HT-29 (cell line): ENCODE measurements at regions not wholly inside any gene's neighbourhood (a gene's known extent, or its start where the extent isn't known, plus 50 kb on each side); places are given as distances from the start of the nearest gene placed in this dataset.
A peak's percentile ranks its signal among the peaks of the same experiment; 100 is the strongest.

Source experiments
- DNase-seq: peaks from one replicate; pipeline ENCODE4 v3.0.0-alpha.2; 2015; ENCODE audit warnings: low spot score

- no peak for DNase-seq
Observed at GRCh38 chr10:21209495-21209894, 312.4 kb upstream of the NEBL start.

- no peak for DNase-seq
Observed at GRCh38 chr10:21208666-21209316, 311.7 kb upstream of the NEBL start.

GRCh38 chr10:21207852-21208646, 310.9 kb upstream of the NEBL start:
- no peak for DNase-seq

- DNase-seq = no peak
Observed at GRCh38 chr10:21205328-21205727, 308.2 kb upstream of the NEBL start.

- no peak for DNase-seq
Observed at GRCh38 chr10:21203473-21204107, 306.5 kb upstream of the NEBL start.

- no peak for DNase-seq
Observed at GRCh38 chr10:21202776-21203462, 305.8 kb upstream of the NEBL start.

GRCh38 chr10:21199501-21199900, 302.4 kb upstream of the NEBL start:
- no peak for DNase-seq

- DNase-seq = no peak
Observed at GRCh38 chr10:21197838-21198237, 300.7 kb upstream of the NEBL start.

- no peak for DNase-seq
Observed at GRCh38 chr10:21196822-21197395, 299.8 kb upstream of the NEBL start.

- peak; percentile 71 for DNase-seq
Observed at GRCh38 chr10:21195252-21195651, 298.1 kb upstream of the NEBL start.

- peak; percentile 72 for DNase-seq
Observed at GRCh38 chr10:21194510-21194993, 297.4 kb upstream of the NEBL start.

- DNase-seq = no peak
Observed at GRCh38 chr10:21193196-21193595, 296.1 kb upstream of the NEBL start.

- DNase-seq = peak; percentile 48
Observed at GRCh38 chr10:21191512-21191911, 294.4 kb upstream of the NEBL start.

- no peak for DNase-seq
Observed at GRCh38 chr10:21184984-21185383, 287.9 kb upstream of the NEBL start.

- no peak for DNase-seq
Observed at GRCh38 chr10:21184216-21184615, 287.1 kb upstream of the NEBL start.

- no peak for DNase-seq
Observed at GRCh38 chr10:21183025-21183424, 285.9 kb upstream of the NEBL start.

GRCh38 chr10:21181451-21181850, 284.3 kb upstream of the NEBL start:
- no peak for DNase-seq

- no peak for DNase-seq
Observed at GRCh38 chr10:21180604-21181003, 283.5 kb upstream of the NEBL start.

- DNase-seq = no peak
Observed at GRCh38 chr10:21176934-21177480, 279.9 kb upstream of the NEBL start.

- no peak for DNase-seq
Observed at GRCh38 chr10:21175797-21176196, 278.7 kb upstream of the NEBL start.
